PC-9 (cell line): ENCODE measurements at regions not wholly inside any gene's neighbourhood (a gene's known extent, or its start where the extent isn't known, plus 50 kb on each side); places are given as distances from the start of the nearest gene placed in this dataset.

Experiments
- CTCF ChIP-seq: fragments of 200-600 bp; sonication (generic); conservative IDR thresholded peaks from 2 replicates; pipeline ENCODE4 v1.6.1; 2017; ENCODE audit warnings: mixed run types, antibody characterized with exemption, mild to moderate bottlenecking, moderate library complexity
- EZH2 ChIP-seq: fragments of 200-600 bp; sonication (generic); IDR thresholded peaks from 2 replicates; pipeline ENCODE4 v1.8.0; 2017; ENCODE audit warnings: antibody characterized with exemption, low read depth

- TF ChIP-seq CTCF (no peak), EZH2 (no peak)
These were observed 297.7 kb downstream of the AEBP2 start for GRCh38 chr12:19737019-19737418.
